ENCODE measurements at regions not wholly inside any gene's neighbourhood (a gene's known extent, or its start where the extent isn't known, plus 50 kb on each side); places are given as distances from the start of the nearest gene placed in this dataset.

DNA sequence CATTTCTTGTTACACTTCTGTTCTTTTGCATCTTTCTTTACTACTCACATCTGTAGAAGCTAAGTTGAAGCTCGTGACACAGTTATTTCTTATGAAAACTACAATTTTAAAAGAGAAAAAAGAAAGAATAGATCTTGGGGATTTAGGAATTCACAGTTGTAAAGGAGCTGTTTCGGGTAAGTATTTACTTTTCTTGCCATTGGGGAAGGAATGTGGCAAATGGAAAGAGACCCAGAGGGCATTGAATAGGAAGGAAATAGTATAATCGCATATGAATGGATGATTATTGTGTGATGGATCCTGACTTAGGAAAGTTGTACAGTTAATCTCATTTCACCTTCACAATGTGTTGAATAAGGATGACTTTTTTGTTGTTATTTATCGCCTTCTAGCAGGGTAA is 914.1 kb upstream of the CDH8 start:
- TF ChIP-seq EZH2 (IDR thresholded peaks at IDR 0.05; ENCODE audit: borderline replicate concordance): no peak
- TF ChIP-seq, protein P1, sequence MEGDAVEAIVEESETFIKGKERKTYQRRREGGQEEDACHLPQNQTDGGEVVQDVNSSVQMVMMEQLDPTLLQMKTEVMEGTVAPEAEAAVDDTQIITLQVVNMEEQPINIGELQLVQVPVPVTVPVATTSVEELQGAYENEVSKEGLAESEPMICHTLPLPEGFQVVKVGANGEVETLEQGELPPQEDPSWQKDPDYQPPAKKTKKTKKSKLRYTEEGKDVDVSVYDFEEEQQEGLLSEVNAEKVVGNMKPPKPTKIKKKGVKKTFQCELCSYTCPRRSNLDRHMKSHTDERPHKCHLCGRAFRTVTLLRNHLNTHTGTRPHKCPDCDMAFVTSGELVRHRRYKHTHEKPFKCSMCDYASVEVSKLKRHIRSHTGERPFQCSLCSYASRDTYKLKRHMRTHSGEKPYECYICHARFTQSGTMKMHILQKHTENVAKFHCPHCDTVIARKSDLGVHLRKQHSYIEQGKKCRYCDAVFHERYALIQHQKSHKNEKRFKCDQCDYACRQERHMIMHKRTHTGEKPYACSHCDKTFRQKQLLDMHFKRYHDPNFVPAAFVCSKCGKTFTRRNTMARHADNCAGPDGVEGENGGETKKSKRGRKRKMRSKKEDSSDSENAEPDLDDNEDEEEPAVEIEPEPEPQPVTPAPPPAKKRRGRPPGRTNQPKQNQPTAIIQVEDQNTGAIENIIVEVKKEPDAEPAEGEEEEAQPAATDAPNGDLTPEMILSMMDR (IDR thresholded peaks at IDR 0.05; ENCODE audit: poor library complexity): no peak
